HG03135 (cell line): ENCODE measurements at regions not wholly inside any gene's neighbourhood (a gene's known extent, or its start where the extent isn't known, plus 50 kb on each side); places are given as distances from the start of the nearest gene placed in this dataset.

Experiments used
- ATAC-seq: cut with Tn5 transposase; IDR thresholded peaks from one replicate; pipeline ENCODE4 v1.9.1; 2021; ENCODE audit warnings: mild to moderate bottlenecking, moderate library complexity; ENCODE audit not compliant: unreplicated experiment

DNA sequence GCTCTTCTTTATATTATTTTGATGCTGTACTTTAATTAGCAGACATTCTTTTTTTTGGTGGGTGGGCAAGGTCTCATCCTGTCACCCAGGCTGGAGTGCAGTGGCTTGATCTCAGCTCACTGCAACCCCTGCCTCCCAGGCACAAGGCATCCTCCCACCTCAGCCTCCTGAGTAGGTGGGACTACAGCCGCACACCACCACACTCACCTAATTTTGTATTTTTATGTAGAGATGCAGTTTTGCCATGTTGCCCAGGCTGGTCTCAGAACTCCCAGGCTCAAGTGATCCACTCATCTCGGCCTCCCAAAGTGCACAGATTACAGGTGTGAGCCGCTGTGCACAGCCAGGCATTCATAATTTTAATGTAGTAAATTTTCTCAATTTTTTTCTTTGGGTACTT is 608.1 kb downstream of the ZNF385D start:
- ATAC-seq, result no peak

DNA sequence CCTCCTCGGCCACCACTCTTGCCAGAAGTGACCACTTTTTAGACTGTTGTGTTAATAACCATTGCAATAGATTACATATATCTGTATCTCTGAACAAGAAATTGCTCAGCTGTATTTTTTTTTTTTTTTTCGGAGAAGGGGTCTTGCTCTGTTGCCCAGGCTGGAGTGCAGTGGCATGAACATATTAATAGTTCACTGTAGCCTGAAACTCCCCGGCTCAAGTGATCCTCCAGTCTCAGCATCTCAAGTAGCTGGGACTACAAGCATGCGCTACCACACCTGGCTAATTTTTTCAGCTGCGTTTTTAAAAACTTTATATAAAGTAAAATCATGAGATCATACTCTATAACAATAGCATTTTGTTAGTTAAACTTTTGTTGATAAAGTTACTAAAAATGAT is 609.0 kb downstream of the ZNF385D start:
- ATAC-seq, result no peak

DNA sequence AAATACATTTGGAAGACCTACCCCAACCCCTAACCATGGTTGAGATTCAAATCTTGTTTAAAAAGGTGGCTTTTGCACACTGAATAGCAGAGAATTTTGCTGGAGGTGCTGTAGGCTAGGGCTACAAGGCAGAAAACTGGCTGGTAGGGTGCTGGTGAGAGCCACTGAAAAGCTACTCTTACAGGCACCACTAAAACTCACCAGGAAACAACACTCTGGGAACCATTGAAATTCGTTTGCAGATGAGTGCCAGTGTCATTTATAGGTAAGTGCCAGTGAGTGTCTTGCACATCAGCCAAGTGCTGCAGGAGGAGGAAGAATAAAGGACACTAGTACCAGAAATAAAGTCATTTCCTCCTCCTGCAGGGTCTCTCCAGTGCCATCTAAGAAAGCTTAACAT is 610.2 kb downstream of the ZNF385D start:
- ATAC-seq, result no peak

DNA sequence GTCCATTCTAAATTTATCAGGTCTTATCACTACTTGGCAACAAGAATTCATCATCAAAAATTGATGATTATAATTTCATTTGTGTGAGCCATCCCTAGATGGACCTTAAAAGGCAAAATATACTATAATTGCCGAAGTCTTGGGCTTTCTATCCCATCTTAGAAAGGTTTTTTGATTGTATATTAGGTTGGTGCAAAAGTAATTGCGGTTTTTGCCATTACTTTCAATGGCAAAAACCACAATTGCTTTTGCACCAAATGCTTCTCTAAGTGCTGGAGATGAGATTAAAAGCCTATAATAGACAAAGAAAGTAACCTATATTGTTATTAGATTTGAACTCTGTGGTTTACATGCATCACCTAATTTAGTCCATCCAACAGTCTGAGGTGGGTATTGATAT is 612.9 kb downstream of the ZNF385D start:
- no peak for ATAC-seq

DNA sequence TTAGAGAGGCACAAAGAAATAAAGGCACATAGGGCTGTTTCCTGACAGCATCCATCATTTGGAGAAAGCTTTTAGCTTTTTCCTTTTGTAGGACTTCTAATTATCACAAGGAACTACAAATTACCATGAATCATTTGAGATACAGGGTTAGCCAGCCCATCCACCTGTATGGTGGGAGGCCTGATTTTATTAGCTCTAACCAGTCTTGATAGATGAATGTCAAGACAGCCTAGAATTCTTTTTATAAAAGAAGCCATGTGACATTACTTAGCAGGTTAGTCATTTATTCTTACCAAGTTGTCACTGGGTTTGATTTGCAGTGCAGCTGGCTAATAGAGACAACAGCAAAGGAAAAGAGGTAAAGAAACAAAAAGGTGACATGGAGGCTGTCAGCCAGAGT is 618.1 kb downstream of the ZNF385D start:
- no peak for ATAC-seq

DNA sequence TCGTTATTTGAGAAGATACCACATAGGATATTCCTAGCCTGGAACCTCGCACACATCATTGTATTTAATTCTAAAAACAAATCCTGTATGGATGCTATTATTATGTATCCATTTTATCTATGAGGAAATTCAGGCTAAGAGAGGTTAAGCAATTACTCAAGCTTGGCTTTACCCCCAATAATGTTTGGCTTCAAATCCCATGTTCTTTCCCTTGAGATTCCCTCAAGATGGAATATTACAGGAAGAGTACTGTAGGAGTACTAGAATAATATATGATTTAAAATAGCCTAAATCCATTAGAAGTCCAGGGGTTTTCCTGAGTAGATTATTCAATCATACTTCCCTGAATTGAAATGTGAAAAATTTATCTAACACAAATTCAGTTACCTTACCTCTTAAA is 630.2 kb downstream of the ZNF385D start:
- no peak for ATAC-seq

DNA sequence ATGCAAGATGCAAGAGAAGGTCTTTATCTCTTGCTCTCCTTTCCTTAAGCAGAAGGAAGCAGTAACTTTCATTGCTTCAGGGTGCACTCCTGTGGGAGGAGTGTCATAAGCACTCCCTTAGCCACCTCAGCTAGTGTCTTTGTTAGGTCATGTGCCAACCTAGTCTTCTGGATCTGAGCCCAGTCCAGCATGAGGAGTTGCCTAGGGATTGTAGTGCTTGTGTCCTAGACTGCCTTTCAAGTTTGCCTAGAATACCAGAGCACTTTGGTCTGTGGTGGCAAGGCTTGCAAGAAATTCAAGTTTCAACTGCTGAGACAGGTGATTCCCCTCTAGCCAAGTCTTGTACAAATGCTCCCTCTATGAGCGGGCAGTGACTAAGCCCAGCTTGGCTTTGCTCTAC is 633.6 kb downstream of the ZNF385D start:
- ATAC-seq, result no peak

DNA sequence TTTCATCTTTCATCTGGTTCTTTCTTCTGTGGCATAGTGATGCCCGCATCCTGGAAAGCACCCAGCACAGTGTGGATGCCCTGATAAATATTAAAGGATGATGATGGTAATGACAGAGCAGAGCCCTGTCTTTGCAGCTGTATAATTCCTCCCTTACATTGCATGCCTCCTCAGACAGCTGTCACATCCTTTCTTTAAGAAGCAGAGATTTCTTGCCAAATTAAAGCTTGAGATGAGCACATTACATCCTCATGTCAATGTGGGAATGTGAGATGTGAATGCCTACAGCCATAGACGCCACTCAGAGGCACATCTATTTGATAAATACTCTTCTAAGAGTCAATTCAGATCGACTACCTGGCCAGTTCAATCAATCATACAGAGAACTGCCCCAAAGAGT is 642.0 kb downstream of the ZNF385D start:
- no peak for ATAC-seq

DNA sequence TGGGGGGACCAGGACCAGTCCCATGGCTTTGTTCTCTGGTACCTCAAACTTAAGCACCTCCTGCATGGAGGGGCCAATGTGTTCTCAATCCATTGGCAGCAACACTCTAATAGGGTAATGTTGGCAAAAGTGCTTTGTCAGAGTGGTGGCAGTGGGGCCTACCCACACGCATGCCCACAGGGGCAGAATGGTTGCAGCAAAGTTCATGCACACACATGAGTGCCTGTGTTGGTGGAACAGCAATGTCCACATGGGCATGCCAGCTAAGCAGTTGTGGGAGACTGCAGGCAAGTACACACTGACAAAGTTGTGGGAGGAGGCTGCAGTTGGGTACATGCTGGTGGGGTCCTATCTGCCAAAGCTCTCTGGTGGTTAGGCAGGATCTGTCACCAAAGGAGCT is 645.2 kb downstream of the ZNF385D start:
- no peak for ATAC-seq

DNA sequence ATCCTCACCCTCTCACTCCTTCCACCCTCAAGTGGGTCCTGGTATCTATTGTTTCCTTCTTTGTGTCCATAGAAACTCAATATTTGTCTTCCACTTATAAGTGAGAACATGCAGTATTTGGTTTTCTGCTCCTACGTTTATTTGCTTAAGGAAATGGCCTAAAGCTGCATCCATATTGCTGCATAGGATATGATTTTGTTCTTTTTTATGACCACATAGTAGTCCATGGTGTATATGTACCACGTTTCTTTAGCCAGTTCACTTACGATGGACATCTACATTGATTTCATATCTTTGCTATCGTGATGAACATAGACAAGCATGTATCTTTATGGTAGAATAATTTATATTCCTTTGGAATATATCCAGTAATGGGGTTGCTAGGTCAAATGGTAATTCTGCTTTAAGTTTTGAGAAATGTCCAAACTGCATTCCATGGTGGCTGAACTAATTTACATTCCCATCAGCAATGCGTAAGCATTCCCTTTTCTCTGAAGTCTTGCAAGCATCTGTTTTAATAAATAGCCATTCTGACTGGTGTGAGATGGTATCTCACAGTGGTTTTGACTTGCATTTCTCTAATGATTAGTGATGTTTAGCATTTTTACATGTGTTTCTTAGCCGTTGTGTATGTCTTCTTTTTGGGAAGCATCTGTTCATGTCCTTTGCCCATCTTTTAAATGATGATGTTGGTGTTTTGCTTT is 650.2 kb downstream of the ZNF385D start:
- ATAC-seq, result no peak

DNA sequence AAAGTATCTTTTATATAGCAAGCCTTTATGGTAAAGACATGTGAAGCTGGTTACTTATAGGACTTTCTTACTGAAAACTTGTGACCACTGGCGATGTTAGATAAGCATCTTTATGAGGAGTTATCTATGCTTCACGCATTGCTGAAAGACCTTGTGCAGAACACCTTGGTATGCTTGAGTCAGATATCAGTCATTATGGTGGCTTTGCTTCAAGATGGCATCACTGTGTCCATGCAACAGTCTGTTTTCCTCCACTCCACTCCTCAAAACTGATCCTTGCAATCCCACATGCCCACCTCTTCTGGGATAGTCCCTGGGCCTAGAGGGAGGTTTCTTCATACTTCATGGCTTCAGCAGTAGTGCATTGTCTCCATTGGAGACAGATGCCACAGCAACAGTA is 656.3 kb downstream of the ZNF385D start:
- ATAC-seq, result no peak

DNA sequence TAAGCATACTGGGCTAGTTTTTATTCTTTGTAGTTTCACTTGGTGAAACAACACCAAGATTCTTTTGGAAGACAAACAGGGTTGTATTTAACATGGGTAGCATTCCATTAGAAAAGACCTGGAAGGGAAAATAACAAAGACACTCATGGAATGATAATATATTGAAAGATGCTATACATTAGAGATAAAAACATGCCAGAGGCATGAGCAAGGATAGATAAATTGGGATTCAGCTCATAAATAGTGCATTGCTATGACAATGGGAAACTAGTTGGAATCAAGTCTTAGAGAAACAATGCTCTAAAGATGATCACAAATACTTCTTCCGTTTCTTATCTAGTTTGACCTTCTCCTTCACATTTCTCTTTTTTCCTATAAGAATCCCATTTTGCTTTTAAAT is 677.4 kb downstream of the ZNF385D start:
- ATAC-seq, result no peak

DNA sequence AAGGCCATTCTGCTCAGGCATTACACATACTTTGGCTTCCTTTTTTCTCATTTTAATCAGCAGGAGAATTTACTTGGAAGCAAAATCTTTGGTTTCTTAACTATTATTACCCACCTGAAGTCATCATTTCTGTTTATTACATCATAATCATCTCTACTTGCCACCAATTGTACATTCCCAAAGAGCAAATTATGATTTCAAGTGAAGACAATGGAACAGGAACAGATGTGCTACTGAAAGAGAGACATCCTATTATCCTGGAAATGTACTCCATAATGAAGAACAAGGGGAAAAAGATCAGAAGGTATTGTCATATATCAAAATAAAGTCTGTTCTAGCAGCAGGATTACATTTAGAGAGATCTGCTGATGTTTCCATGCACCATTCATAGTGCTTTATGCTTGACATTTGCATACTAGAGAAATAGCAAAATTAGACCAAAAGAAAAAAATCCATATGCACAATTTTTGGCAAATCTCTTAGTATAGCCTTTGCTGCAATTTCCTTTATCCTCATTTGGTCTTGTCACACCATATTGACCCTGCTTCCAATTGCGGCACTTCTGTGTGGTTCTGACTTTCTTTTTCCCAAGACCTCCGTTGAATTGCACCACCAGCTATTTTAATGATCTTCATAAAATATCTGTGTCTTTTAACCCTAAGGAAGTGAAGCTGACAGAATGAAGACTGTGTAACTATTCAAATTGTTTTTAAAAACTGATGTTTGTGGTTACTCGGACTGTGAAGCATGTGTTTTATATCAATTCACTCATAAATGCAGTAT is 683.8 kb downstream of the ZNF385D start:
- ATAC-seq, result no peak

DNA sequence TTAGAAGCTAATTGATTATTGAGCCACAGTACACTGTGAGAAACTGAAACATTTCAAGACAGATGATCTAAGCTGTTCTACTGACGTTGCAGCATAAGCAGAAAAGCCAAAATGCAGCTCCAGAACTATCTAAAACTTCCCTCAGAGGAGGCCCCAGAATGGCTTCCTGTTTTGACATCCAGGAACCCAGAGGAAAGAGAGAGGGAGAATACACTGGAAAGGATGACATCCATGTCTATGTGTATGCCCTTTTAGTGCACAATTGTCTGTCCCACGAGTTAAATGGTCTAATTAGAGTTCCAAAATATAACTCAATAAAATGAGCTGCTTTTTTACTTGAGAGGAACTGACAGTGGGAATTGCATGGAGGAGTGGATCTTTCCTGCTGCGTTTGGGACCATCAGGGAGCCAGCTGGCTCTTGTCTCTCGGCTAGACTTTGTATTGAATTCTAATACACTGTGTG is 688.1 kb downstream of the ZNF385D start:
- no peak for ATAC-seq

DNA sequence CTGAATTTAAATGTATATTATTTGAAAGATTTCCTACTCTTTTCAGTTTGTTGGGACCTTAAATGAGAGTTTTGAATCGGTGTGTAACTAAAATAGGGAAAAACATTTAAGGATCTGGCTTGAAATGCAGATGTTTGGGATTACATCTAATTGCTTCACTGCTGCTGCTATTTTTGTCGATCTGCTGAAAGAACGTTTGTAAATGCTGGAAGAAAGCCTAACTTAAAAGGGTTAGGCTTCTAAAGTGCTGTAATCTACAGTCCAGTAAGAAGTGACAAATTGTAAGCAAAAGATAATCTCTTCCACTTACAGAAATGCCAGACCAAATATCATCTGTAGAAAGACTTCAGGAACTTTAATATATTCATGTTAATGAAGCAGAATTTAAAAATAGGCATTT is 691.6 kb downstream of the ZNF385D start:
- no peak for ATAC-seq

DNA sequence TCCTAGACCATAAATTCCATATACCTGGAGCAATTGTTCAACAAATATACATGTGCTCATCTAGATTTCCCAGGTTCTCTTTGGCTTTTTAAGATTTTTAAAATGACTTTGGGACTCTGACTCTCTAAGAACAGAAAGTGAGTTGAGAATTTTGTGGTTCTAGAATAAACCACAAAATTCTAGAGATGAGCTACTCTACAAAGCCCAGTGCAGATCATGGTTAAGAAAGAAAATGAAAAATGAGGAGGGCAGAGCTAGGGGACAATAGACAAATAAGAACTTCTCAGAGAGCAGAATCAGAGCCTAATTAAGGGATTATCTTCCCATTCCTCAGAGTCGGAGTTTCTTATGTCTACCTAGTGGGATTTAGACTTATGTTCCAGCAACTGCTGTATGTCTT is 694.7 kb downstream of the ZNF385D start:
- no peak for ATAC-seq

DNA sequence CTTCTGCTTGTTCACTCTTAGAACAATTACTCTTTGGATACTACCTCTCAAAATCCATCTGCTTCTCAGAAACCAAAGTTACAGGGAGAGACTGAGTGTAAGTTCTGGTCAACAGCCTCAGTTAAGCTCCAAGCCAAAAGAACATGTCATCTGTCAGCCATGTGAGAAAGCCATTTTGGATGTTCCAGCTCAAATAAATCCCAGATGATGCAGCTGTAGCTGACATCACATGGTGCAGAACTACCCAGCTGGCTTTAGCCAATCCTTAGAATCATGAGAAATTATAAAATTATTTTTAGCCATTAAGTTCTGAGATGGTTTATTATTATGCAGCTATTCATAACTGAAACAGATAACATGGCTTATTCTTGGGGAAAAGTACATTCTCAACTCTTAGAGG is 696.0 kb downstream of the ZNF385D start:
- no peak for ATAC-seq

DNA sequence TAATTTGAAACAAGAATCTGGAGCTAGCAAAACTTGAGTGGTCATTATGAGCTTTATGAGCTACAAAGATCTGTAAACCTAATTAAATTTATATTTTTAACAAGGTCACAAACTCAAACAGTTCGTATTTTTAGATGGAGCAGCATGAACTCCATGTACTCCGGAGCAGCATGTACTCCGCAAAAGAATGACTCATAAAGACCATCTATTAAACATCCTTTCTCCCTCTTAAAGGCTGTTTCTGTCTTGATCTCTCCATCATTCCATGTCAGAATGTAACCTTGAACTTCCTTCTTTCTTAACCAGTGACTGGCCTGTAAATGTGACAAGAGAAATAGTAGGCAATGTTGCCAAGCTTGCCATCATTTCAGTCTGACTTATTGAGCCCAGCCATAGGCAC is 696.9 kb downstream of the ZNF385D start:
- no peak for ATAC-seq

DNA sequence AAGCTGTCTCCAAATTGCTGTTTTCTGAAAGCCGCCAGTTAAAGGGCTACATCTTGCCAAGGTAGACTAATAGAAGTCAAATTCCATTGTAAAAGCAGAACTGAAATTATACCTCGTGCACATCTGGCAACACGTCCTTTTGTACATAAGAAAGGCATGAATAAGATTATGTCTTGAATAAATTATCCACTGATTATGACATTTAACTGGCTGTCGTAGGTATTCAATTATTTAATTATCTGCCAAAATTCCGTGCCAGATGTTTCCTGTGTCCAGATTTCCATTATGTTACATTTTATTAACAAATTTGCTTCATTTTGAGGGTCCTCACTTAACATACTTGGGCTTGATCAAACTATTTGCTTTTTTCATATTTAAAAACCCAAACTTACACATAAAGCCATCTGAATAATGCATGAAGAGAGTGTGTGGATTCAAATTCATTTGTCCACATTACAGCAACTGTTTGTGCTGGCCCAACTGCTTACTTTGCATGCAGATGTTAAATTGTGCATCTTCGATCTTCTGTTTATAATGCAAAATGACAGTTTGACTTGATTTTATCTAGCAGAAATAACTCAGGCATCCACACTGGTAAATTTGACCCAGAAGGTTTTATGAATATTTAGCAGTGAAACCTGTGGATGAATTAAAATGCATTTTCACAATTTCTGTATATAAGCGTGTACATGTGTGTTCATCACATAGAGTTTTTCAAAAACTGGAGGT is 701.5 kb downstream of the ZNF385D start:
- ATAC-seq, result no peak

DNA sequence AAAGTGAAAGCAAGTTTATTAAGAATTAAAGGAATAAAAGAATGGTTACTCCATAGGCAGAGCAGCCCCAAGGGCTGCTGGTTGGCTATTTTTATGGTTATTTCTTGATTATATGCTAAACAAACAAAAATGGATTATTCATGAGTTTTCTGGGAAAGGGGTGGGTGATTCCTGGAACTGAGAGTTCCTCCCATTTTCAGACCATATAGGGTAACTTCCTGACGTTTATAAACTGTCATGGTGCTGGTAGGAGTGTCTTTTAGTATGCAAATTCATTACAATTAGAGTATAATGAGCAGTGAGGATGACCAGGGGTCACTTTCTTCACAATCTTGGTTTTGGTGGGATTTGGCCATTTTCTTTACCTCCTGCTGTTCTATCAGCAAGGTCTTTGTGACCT is 707.9 kb downstream of the ZNF385D start:
- no peak for ATAC-seq

DNA sequence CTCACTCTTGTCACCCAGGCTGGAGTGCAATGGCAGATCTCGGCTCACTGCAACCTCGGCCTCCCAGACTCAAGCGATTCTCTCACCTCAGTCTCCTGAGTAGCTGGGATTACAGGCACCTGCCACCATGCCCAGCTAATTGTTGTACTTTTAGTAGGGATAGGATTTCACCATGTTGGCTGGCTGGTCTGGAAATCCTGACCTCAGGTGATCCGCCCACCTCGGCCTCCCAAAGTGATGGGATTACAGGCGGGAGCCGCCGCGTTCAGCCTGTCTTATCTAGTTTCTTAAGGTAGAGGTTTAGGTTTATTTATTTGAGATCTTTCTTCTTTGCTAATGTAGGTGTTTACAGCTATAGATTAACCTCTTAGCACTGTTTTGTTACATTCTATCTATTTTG is 708.8 kb downstream of the ZNF385D start:
- ATAC-seq, result no peak

DNA sequence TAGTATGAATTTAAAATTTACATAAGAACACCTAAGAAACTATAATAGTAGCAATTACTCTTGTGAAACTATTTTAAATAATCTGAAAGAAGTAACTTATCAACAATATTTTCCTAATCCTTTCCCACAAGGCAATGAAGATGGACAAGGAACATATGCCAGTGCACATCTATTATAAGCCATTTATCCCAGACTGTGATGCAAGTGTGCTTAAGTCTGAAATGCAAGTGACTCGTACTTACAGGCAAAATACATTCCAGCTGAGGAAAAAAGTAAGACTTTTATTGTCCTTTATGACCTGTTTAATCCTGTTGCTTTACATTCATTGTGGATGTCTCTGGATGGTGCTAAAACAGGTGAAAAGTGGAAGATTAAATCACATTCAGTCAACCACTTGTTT is 709.4 kb downstream of the ZNF385D start:
- ATAC-seq, result no peak
